ENCODE measurements at regions not wholly inside any gene's neighbourhood (a gene's known extent, or its start where the extent isn't known, plus 50 kb on each side); places are given as distances from the start of the nearest gene placed in this dataset.

- WGBS, 2 experiments (ENCODE audit: extremely low coverage in 2 of 2, insufficient read length in 1 of 2): no CpG with 5 or more reads among the region's 2 CpGs
- intact Hi-C loops (cut with micrococcal nuclease): loop anchor here (10.0 kb wide), 1 partner anchor 187 kb away; the partner anchor contains the start of gene AKR1C3
These were observed 83.4 kb upstream of the UCN3 start for GRCh38 chr10:5281356-5281755.

More at GRCh38 chr10:5281356-5281755, 83.4 kb upstream of the UCN3 start:
- H2AK9ac ChIP-seq (replicated peaks; ENCODE audit: low read depth, low read length, poor library complexity): no peak overlapping the region
- no peaks in the 10 kb centered on the region; the same call in none of the 2 replicates for H3K27me3 ChIP-seq (ENCODE audit: control insufficient read depth, insufficient read depth, low read length)
- H3K9me3 ChIP-seq (ENCODE audit: control insufficient read depth, insufficient read depth, low read length): no peaks in the 10 kb centered on the region
- no peak overlapping the region for H2AFZ ChIP-seq (replicated peaks; ENCODE audit: low read length, poor library complexity)
- no peak overlapping the region for H2AK5ac ChIP-seq (ENCODE audit: low read depth, low read length)
- ATAC-seq (ENCODE audit: low read depth) (no peak), DNase-seq (no peak)
- H3K4me3 ChIP-seq (ENCODE audit: insufficient read depth, low read depth, low read length): no peak overlapping the region
- no peaks in the 10 kb centered on the region for H3K36me3 ChIP-seq (ENCODE audit: control insufficient read depth, insufficient read depth, low read length)
- no peak overlapping the region for H3K23ac ChIP-seq (ENCODE audit: low read depth, low read length)
- H3K79me1 ChIP-seq (ENCODE audit: low read depth in 1 of 2, low read length in 2 of 2): no peaks in the 10 kb centered on the region
- no peak overlapping the region for H3K9ac ChIP-seq (ENCODE audit: low read depth, low read length)
- H3K27ac ChIP-seq (ENCODE audit: insufficient read depth, low read length): no peak overlapping the region
- no peak overlapping the region for H3K4me2 ChIP-seq (ENCODE audit: low read depth, low read length)
- H3K14ac ChIP-seq (replicated peaks; ENCODE audit: low read depth, low read length): no peak overlapping the region
- H4K5ac ChIP-seq (ENCODE audit: low read depth, low read length): no peak overlapping the region
- H3K4me1 ChIP-seq (ENCODE audit: control insufficient read depth, insufficient read depth, low read length): 0 out of 2 replicates have a peak, but pooled peaks cover 1% of the 10 kb centered on the region
- BruUV-seq (replicated peaks): no TSS peak
- no peak overlapping the region for H3K4ac ChIP-seq (ENCODE audit: low read depth, low read length)
- POLR2A ChIA-PET (ENCODE audit: unreplicated experiment): no interaction called here
- H4K20me1 ChIP-seq (ENCODE audit: insufficient read depth, low read length): no peaks in the 10 kb centered on the region
- H3K9me1 ChIP-seq (ENCODE audit: insufficient read depth, low read length): 0 out of 2 replicates have a peak, but pooled peaks cover 3% of the 10 kb centered on the region
- H2BK5ac ChIP-seq (ENCODE audit: low read depth, low read length, poor library complexity, severe bottlenecking): no peak overlapping the region
- H4K91ac ChIP-seq (ENCODE audit: insufficient read depth, low read depth, low read length): no peak overlapping the region
- no peak overlapping the region for H2BK15ac ChIP-seq (ENCODE audit: low read depth, low read length)
- no peak overlapping the region for H3K18ac ChIP-seq (ENCODE audit: low read depth, low read length)
- H4K8ac ChIP-seq (ENCODE audit: low read depth in 2 of 2, low read length in 2 of 2): no peak overlapping the region
- no peak overlapping the region for H2BK120ac ChIP-seq (ENCODE audit: low read depth, low read length)
- no peak overlapping the region for H2BK20ac ChIP-seq (ENCODE audit: low read depth, low read length)
- in situ Hi-C loops (cut with MboI; ENCODE audit: low sequenced_read_pairs): loop anchor here (10.0 kb wide), 1 partner anchor 437 kb away; no protein-coding TSS in a partner anchor
- no peak overlapping the region for H3K56ac ChIP-seq (ENCODE audit: extremely low read depth, insufficient read depth, low read length)
- TF ChIP-seq RFX5 (IDR thresholded peaks at IDR 0.05; ENCODE audit: low read depth, low read length) (no peak), BHLHE40 (IDR thresholded peaks at IDR 0.05; ENCODE audit: low read depth, low read length) (no peak)
- CTCF ChIA-PET: no interaction called here
- dilution Hi-C loops (cut with HindIII; ENCODE audit: low sequenced_read_pairs, unreplicated experiment): no loop called here
